ENCODE measurements at regions not wholly inside any gene's neighbourhood (a gene's known extent, or its start where the extent isn't known, plus 50 kb on each side); places are given as distances from the start of the nearest gene placed in this dataset.
"Not testable (repeated sequence)": the region's sequence is repeated elsewhere in the genome, so short reads cannot be mapped to it uniquely, and the experiment has no call there.

GRCh38 chr1:58183286-58183685 is 363.2 kb downstream of the OMA1 start:
- BruUV-seq (replicated peaks): no TSS peak
- no peak overlapping the region for H3K27ac ChIP-seq (ENCODE audit: low read depth, low read length, poor library complexity, severe bottlenecking)
- CTCF ChIA-PET: no interaction called here
- no peak overlapping the region for H3K4me3 ChIP-seq (ENCODE audit: low read depth, low read length, poor library complexity, severe bottlenecking)
- H3K27me3 ChIP-seq (replicated peaks; ENCODE audit: insufficient read depth, low read depth, low read length, poor library complexity): no peaks in the 10 kb centered on the region
- TF ChIP-seq EZH2 (IDR thresholded peaks at IDR 0.05; ENCODE audit: borderline replicate concordance, low read depth, low read length, poor library complexity, severe bottlenecking) (no peak), CTCF (conservative IDR thresholded peaks at IDR 0.05; ENCODE audit: low read depth, low read length) (no peak)
- no peaks in the 10 kb centered on the region for H3K9me3 ChIP-seq (ENCODE audit: low read depth, low read length, poor library complexity, severe bottlenecking)
- no peaks in the 10 kb centered on the region for H3K4me1 ChIP-seq (ENCODE audit: insufficient read depth, low read length, poor library complexity, severe bottlenecking)
- H3K36me3 ChIP-seq (ENCODE audit: insufficient read depth, low read length, poor library complexity, severe bottlenecking): no peaks in the 10 kb centered on the region
- intact Hi-C loops (cut with micrococcal nuclease; ENCODE audit: unreplicated experiment): no loop called here
- no peak for DNase-seq (ENCODE audit: low spot score)
- POLR2A ChIA-PET (ENCODE audit: low non-redundant PET): no interaction called here

GRCh38 chr1:58180537-58180936 is 366.0 kb downstream of the OMA1 start:
- Histone ChIP-seq H3K27me3 (replicated peaks; ENCODE audit: insufficient read depth, low read depth, low read length, poor library complexity) (no peaks in the 10 kb centered on the region), H3K4me3 (ENCODE audit: low read depth, low read length, poor library complexity, severe bottlenecking) (no peak overlapping the region), H3K4me1 (ENCODE audit: insufficient read depth, low read length, poor library complexity, severe bottlenecking) (no peaks in the 10 kb centered on the region), H3K27ac (ENCODE audit: low read depth, low read length, poor library complexity, severe bottlenecking) (no peak overlapping the region), H3K9me3 (ENCODE audit: low read depth, low read length, poor library complexity, severe bottlenecking) (no peaks in the 10 kb centered on the region), H3K36me3 (ENCODE audit: insufficient read depth, low read length, poor library complexity, severe bottlenecking) (no peaks in the 10 kb centered on the region)
- no peak for DNase-seq (ENCODE audit: low spot score)
- BruUV-seq (replicated peaks): no TSS peak
- CTCF ChIA-PET: no interaction called here
- intact Hi-C loops (cut with micrococcal nuclease; ENCODE audit: unreplicated experiment): no loop called here
- TF ChIP-seq EZH2 (IDR thresholded peaks at IDR 0.05; ENCODE audit: borderline replicate concordance, low read depth, low read length, poor library complexity, severe bottlenecking): no peak
- no peak for TF ChIP-seq CTCF (conservative IDR thresholded peaks at IDR 0.05; ENCODE audit: low read depth, low read length)
- POLR2A ChIA-PET (ENCODE audit: low non-redundant PET): no interaction called here

DNA sequence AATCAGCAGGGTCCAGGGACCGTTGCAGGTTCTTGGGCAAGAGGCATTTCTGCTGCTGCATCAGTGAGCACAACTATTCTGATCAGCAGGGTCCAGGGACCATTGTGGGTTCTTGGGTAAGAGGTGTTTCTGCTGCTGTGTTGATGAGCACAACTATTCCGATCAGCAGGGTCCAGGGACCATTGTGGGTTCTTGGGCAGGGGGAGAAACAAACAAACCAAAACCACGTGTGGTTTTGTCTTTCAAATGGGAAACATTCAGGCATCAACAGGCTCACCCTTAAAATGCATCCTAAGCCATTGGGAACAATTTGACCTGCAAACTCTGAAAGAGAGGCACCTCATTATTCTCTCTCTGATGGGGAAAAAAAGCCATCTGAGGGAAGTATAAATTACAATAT is 377.4 kb downstream of the OMA1 start:
- CTCF ChIA-PET; POLR2A ChIA-PET (ENCODE audit: low non-redundant PET); BruUV-seq (replicated peaks); DNase-seq (ENCODE audit: low spot score); intact Hi-C loops (cut with micrococcal nuclease; ENCODE audit: unreplicated experiment); H3K9me3 ChIP-seq (ENCODE audit: low read depth, low read length, poor library complexity, severe bottlenecking); H3K27me3 ChIP-seq (replicated peaks; ENCODE audit: insufficient read depth, low read depth, low read length, poor library complexity); H3K36me3 ChIP-seq (ENCODE audit: insufficient read depth, low read length, poor library complexity, severe bottlenecking); H3K4me1 ChIP-seq (ENCODE audit: insufficient read depth, low read length, poor library complexity, severe bottlenecking); H3K4me3 ChIP-seq (ENCODE audit: low read depth, low read length, poor library complexity, severe bottlenecking); H3K27ac ChIP-seq (ENCODE audit: low read depth, low read length, poor library complexity, severe bottlenecking): not testable (repeated sequence)

- CTCF ChIA-PET; POLR2A ChIA-PET (ENCODE audit: low non-redundant PET): not testable (repeated sequence)
These were observed 379.4 kb downstream of the OMA1 start for GRCh38 chr1:58167131-58167530.

More at GRCh38 chr1:58167131-58167530, 379.4 kb downstream of the OMA1 start:
- H3K4me1 ChIP-seq (ENCODE audit: insufficient read depth, low read length, poor library complexity, severe bottlenecking); H3K27ac ChIP-seq (ENCODE audit: low read depth, low read length, poor library complexity, severe bottlenecking); H3K4me3 ChIP-seq (ENCODE audit: low read depth, low read length, poor library complexity, severe bottlenecking); DNase-seq (ENCODE audit: low spot score); H3K9me3 ChIP-seq (ENCODE audit: low read depth, low read length, poor library complexity, severe bottlenecking); H3K36me3 ChIP-seq (ENCODE audit: insufficient read depth, low read length, poor library complexity, severe bottlenecking); H3K27me3 ChIP-seq (replicated peaks; ENCODE audit: insufficient read depth, low read depth, low read length, poor library complexity); BruUV-seq (replicated peaks); intact Hi-C loops (cut with micrococcal nuclease; ENCODE audit: unreplicated experiment): not testable (repeated sequence)
